Uterus (tissue), 2 donors: ENCODE measurements at regions not wholly inside any gene's neighbourhood (a gene's known extent, or its start where the extent isn't known, plus 50 kb on each side); places are given as distances from the start of the nearest gene placed in this dataset.

Source experiments
- POLR2A ChIP-seq, 2 donors: fragments of 450-650 bp; IDR thresholded peaks; one replicate each; pipeline ENCODE4 v1.6.1; 2016; ENCODE audit warnings: antibody characterized with exemption in 2 of 2, mild to moderate bottlenecking in 1 of 2, moderate library complexity in 1 of 2
- TF ChIP-seq, protein P1 (sequence below), 4 experiments: fragments of 200-600 bp in 2 of 4; fragments of 450-650 bp in 2 of 4; sonication (generic) in 2 of 4; IDR thresholded peaks; one replicate each; pipeline ENCODE4 v1.5.1; 2016 to 2019; ENCODE audit warnings: antibody characterized with exemption in 4 of 4, mild to moderate bottlenecking in 2 of 4, moderate library complexity in 1 of 4

DNA sequence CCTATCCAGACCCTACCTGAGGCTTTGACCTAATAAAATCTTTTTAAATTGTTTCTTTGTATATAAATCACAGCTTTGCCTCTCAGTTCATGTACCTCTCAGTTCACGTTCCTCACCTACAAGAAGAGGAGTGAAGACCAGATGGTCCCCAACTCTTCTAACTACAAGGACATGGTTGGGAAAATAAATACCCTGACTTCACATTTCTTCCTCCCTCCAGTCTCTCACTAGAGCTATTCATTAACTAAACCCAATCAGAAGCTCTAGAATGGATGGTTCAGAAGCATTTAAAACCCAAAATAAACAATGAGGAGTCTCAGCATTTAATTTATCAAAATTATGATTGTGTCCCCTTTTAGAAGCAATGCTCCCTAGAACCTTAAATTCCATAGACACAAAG is 97.3 kb upstream of the AGTR1 start:
- TF ChIP-seq, protein P1, sequence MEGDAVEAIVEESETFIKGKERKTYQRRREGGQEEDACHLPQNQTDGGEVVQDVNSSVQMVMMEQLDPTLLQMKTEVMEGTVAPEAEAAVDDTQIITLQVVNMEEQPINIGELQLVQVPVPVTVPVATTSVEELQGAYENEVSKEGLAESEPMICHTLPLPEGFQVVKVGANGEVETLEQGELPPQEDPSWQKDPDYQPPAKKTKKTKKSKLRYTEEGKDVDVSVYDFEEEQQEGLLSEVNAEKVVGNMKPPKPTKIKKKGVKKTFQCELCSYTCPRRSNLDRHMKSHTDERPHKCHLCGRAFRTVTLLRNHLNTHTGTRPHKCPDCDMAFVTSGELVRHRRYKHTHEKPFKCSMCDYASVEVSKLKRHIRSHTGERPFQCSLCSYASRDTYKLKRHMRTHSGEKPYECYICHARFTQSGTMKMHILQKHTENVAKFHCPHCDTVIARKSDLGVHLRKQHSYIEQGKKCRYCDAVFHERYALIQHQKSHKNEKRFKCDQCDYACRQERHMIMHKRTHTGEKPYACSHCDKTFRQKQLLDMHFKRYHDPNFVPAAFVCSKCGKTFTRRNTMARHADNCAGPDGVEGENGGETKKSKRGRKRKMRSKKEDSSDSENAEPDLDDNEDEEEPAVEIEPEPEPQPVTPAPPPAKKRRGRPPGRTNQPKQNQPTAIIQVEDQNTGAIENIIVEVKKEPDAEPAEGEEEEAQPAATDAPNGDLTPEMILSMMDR (IDR thresholded peaks at IDR 0.05), result no peak
- no peak for TF ChIP-seq POLR2A (IDR thresholded peaks at IDR 0.05)
